GM12875 (cell line): ENCODE measurements at regions not wholly inside any gene's neighbourhood (a gene's known extent, or its start where the extent isn't known, plus 50 kb on each side); places are given as distances from the start of the nearest gene placed in this dataset.

Experiments
- H3K4me3 ChIP-seq: one replicate; pipeline ENCODE4 v1.5.1; 2011; ENCODE audit warnings: low read depth, low read length, control low read depth
- TF ChIP-seq, protein P1 (sequence below): IDR thresholded peaks from 2 replicates; pipeline ENCODE4 v1.5.1; 2011; ENCODE audit warnings: low read depth, mild to moderate bottlenecking, control low read depth, inconsistent platforms, low read length, moderate library complexity, borderline replicate concordance; ENCODE audit not compliant: insufficient read depth

DNA sequence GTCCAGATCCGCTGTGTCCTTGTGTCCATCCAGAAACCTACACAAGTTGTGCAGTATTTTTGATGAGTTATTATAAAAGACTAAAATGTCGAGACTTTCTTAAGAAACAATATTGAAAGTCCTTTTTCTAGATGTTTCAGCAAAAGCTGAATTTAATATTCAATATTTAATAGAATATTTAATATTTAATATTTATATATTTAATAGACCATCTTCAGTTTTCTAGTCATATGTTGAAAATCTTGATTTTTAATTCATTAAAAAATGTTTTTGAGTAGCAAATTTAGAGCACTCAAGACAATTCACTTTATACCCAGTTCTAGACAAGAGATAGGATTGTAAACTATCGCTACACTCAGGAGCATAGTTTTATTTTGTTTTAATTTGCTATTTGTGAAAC, 447.8 kb downstream of the SLITRK5 start:
- H3K4me3 ChIP-seq, result no peak overlapping the region
- TF ChIP-seq, protein P1, sequence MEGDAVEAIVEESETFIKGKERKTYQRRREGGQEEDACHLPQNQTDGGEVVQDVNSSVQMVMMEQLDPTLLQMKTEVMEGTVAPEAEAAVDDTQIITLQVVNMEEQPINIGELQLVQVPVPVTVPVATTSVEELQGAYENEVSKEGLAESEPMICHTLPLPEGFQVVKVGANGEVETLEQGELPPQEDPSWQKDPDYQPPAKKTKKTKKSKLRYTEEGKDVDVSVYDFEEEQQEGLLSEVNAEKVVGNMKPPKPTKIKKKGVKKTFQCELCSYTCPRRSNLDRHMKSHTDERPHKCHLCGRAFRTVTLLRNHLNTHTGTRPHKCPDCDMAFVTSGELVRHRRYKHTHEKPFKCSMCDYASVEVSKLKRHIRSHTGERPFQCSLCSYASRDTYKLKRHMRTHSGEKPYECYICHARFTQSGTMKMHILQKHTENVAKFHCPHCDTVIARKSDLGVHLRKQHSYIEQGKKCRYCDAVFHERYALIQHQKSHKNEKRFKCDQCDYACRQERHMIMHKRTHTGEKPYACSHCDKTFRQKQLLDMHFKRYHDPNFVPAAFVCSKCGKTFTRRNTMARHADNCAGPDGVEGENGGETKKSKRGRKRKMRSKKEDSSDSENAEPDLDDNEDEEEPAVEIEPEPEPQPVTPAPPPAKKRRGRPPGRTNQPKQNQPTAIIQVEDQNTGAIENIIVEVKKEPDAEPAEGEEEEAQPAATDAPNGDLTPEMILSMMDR, result no peak

DNA sequence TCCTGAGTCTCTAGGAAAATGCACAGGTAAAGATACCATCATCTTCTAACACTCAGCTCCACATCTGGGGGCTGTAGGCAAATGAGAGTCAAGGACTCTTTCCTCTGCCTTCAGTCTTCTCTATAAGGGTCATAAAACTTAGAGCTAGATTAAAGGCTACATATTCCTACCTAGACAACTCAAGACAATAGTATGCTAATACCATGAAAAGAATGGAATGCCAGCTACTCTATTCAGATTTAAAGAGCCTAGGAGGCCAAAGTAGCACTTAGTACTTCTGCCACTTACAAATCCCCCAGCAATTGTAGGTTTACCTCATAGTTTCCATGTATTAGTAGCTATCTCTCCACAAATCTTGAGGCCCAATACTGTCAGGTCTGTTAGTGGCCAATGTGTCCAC, 453.0 kb downstream of the SLITRK5 start:
- TF ChIP-seq, protein P1, result no peak
- no peak overlapping the region for H3K4me3 ChIP-seq

DNA sequence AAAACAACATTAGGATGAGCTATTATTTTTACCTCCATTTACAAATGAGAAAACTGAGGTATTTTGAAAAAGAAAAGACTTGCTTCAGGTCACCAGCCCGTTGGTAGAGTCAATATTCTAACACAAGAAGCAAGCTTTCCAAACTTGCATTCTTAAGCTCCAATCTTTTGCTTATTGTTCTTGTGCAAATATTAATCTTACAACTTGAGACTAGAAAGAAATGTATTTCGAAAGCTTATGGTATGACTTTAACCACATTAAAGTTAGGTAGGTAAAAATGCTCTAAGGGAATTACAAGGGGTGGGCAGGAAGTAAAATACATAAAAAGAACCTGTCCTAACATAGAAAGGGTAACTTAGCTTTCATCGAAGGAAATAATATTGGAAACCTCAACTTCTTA, 453.9 kb downstream of the SLITRK5 start:
- H3K4me3 ChIP-seq, result no peak overlapping the region
- TF ChIP-seq, protein P1, result no peak

DNA sequence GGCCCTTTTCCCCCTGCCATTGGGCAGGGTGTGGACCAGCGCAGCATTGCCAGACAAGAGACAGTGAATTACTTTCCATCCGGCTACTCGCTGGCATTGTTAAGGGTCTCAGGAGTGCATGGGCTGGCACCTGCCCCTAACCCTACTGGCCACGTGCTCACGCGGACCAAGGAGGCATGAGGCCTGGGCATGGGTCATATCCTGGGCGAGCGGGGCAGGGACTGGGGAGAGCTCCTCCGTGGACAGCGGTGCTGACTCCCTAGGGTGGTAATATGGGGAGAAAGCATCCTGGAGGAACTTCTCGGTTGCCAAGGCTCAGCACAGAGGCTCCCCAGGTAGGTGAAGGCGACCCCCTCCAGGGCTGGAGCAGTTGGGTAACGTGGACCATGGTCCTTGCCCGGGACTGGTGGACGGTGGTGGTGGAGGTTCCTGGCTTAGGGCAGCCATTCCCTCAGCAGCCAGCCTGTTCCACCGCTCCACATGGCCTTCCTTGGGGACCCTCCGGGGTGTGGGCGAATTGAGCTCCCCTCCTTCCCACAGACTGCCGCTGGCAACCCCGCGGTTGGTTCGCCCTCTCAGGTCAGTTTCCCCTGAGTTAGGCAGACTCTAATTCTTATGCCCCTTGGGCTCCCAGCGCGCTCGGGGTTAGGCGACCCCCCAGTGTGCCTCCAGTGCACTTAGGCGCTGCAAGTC, 465.1 kb downstream of the SLITRK5 start:
- no peak overlapping the region for H3K4me3 ChIP-seq
- TF ChIP-seq, protein P1, result no peak

DNA sequence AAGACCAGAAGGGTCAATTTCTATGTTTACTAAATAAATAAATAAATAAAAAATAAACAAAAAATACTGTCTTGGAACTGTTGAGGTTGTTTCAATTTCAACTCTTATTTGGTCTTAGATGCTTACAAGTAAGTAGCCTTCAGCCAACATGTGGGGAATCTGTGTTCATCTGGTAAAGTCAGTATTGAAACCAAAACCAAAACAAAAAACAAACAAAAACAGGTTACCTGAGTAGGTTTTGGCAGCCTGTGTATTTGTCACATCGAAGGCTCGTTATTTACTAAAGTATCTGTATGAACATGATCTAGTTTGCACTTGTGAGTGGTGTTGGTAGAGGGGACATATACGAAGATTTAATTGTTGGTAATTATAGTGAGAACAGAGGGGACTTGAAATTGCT, 471.5 kb downstream of the SLITRK5 start:
- H3K4me3 ChIP-seq, result no peak overlapping the region
- TF ChIP-seq, protein P1, result no peak

DNA sequence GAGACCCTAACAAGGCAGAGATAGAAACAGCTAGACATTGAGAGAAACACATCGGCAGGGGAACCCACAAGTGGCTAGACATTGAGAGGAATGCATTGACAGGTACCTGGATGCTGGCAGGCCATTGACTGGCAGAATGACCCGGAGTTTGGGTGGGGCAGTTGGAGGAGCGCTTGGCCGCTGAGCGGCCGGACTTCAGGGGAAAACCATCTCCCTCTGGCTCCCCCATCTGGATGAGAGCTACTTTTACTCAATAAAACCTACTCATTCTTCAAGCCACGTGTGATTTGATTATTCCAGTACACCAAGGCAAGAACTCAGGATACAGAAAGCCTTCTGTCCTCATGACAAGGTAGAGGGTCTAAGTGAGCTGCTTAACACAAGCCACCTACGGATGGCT, 473.4 kb downstream of the SLITRK5 start:
- no peak overlapping the region for H3K4me3 ChIP-seq
- TF ChIP-seq, protein P1, result no peak

DNA sequence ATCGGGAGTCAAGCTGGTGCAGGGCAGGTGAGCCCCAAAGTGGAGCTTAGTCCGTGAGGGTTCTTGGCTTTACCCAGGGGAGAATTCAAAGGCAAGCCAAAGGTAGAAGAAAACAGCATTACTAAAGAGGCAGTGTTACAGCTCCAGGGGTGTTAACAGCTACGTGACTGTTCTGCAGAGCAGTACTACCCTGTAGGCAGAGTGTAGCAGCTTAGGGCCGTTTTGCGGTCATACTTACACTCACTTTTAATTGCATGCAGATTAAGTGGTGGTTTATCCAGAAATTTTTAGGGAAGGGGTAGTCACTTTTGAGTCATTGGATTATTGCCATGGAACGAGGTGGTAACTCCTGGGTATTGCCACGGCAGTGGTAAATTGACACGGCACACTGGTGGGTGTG, 482.2 kb downstream of the SLITRK5 start:
- TF ChIP-seq, protein P1, result no peak
- H3K4me3 ChIP-seq, result no peak overlapping the region
